ENCODE measurements at regions not wholly inside any gene's neighbourhood (a gene's known extent, or its start where the extent isn't known, plus 50 kb on each side); places are given as distances from the start of the nearest gene placed in this dataset.

DNA sequence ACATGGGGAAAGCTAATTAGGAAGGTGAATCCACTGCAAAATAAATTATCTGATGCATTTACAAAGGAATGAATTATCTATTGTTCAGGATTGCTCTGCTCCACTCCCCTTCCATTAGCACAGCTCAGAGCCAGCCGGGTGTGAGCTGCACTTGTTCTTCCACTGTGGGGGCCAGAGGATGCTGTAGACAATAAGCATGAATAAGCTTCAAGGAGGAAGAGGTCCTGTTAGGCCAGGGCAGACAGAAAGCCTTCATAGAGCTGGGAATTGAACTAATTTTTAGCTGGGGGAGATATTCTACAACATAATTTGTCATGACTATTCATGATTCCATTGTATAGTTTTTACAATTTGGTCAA lies 137.6 kb upstream of the MAX start:
- TF ChIP-seq, protein P1, sequence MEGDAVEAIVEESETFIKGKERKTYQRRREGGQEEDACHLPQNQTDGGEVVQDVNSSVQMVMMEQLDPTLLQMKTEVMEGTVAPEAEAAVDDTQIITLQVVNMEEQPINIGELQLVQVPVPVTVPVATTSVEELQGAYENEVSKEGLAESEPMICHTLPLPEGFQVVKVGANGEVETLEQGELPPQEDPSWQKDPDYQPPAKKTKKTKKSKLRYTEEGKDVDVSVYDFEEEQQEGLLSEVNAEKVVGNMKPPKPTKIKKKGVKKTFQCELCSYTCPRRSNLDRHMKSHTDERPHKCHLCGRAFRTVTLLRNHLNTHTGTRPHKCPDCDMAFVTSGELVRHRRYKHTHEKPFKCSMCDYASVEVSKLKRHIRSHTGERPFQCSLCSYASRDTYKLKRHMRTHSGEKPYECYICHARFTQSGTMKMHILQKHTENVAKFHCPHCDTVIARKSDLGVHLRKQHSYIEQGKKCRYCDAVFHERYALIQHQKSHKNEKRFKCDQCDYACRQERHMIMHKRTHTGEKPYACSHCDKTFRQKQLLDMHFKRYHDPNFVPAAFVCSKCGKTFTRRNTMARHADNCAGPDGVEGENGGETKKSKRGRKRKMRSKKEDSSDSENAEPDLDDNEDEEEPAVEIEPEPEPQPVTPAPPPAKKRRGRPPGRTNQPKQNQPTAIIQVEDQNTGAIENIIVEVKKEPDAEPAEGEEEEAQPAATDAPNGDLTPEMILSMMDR (IDR thresholded peaks at IDR 0.05; ENCODE audit: insufficient read depth, low read length, severe bottlenecking) = no peak
- Histone ChIP-seq H3K36me3 (ENCODE audit: control insufficient read depth, insufficient read depth, low read length) (no peaks in the 10 kb centered on the region), H3K27me3 (ENCODE audit: control insufficient read depth, insufficient read depth, low read length) (no peaks in the 10 kb centered on the region), H3K4me3 (ENCODE audit: low read depth, low read length) (no peak overlapping the region)
- FAIRE-seq (no peak), DNase-seq (ENCODE audit: low read depth) (no peak)

DNA sequence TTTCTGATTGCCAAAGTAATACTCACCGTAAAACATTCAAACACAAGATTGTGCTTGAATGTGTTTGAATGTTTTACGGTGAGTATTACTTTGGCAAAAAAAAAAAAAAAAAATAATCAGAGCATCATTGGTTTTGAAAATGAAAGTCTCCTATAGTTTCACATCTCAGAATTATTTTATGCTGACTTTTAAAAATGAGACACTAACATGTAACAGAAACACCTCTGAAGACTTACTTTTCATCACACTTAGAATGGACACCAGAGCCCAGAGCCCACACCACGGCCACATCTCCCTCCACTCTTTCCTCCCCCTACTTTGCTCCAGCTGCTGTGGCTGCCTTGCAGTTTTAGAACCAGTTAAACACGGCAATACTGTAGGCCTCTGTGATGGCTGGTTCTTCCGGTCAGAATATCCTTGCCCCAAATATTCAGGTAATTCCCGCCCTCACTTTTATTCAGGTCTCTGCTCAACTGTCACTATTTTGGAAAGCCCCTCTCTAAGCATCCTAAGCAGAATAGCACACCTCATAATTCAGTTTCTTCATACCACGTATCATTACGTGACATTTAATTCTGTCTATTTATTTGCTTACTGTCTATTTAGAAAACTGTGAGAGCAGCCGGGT lies 138.9 kb upstream of the MAX start:
- DNase-seq (ENCODE audit: low read depth) (no peak), FAIRE-seq (no peak)
- H3K27me3 ChIP-seq (ENCODE audit: control insufficient read depth, insufficient read depth, low read length) = no peaks in the 10 kb centered on the region
- TF ChIP-seq, protein P1 (IDR thresholded peaks at IDR 0.05; ENCODE audit: insufficient read depth, low read length, severe bottlenecking) = no peak
- H3K36me3 ChIP-seq (ENCODE audit: control insufficient read depth, insufficient read depth, low read length) = no peaks in the 10 kb centered on the region
- no peak overlapping the region for H3K4me3 ChIP-seq (ENCODE audit: low read depth, low read length)

DNA sequence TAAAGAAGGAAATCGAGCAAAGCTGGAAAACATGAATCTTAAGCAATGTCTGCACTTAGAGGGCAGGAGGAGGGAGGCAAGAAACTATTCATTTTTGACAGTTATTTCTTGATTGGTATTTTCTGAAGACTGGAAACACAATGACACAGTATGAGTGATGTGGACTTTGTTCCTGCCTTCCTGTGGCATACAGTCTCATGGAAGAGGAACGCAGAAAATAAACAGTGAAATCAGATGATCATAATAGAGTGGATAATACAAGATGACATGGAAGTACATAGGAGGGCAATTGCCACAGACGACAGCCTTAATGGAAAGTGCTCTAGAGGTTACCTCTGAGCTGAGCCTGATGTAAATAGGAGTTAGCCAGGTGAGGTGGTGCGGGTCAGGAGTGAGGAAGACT lies 140.4 kb upstream of the MAX start:
- H3K27me3 ChIP-seq (ENCODE audit: control insufficient read depth, insufficient read depth, low read length) = no peaks in the 10 kb centered on the region
- DNase-seq (ENCODE audit: low read depth) (peak; percentile 22), FAIRE-seq (no peak)
- no peak overlapping the region for H3K4me3 ChIP-seq (ENCODE audit: low read depth, low read length)
- TF ChIP-seq, protein P1 (IDR thresholded peaks at IDR 0.05; ENCODE audit: insufficient read depth, low read length, severe bottlenecking) = no peak
- H3K36me3 ChIP-seq (ENCODE audit: control insufficient read depth, insufficient read depth, low read length) = no peaks in the 10 kb centered on the region

DNA sequence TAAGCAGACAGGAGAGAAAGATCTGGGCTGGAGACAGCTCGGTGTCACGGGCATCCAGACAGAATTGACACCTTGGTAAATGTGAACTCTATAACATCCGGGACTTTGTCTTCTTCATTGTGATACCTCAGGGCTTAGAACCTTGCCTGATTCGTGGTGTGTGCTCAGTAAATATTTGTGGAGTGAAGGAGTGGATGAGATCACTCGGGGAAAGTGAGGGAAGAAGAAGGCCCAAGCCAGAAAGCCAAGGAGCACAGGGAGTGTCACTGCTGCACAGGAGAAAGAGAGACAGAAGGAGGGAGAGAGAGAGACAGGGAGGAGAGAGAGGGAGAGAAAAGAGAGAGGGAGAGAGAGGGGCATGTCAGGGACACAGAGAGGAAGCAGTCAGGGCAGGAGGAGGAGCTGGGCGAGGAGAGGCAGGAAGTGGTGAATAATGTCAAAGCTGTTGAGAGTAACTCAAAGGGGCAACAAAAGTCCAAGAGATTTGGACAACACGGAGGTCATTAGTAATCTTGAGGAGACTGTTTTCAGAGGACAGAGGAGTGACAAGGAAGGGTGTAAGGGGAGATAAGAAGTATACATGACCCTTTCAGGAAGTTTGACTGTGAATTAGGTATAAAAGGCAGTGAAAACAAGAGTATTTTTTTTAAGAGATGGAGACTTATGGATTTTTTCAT lies 141.6 kb upstream of the MAX start:
- no peaks in the 10 kb centered on the region for H3K36me3 ChIP-seq (ENCODE audit: control insufficient read depth, insufficient read depth, low read length)
- DNase-seq (ENCODE audit: low read depth) (peak; percentile 67), FAIRE-seq (no peak)
- H3K4me3 ChIP-seq (ENCODE audit: low read depth, low read length) = no peak overlapping the region
- TF ChIP-seq, protein P1 (IDR thresholded peaks at IDR 0.05; ENCODE audit: insufficient read depth, low read length, severe bottlenecking) = no peak
- H3K27me3 ChIP-seq (ENCODE audit: control insufficient read depth, insufficient read depth, low read length) = no peaks in the 10 kb centered on the region

DNA sequence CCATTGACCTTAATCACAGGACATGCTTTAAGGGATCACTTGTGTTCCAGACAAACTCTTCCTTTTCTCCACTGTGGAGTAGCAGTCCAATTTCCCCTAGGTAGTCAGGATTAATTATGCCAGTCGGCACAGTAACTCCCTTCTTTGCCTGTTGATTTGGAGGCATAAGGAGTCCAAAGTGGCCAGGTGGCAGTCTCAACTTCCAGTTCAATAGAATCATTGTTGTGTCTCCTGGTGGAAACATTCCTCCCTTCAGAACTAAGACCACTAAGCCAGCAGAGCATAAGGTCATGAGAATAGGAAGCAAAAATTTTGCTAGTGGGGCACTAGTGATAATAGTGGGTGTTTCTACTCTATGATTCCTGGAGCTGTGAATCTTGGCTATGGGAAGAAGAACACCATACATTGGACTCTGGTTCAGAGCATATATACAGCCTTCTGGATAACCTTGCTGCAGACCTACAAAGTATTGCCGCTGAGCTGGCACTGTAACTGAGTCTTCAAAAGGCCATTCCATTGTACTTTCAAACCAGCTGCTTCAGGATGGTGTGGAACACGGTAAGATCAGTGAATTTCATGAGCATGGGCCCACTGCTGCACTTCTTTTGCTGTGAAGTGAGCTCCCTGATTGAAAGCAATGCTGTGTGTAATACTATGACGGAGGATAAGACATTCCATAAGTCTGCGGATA lies 147.3 kb upstream of the MAX start:
- TF ChIP-seq, protein P1 (IDR thresholded peaks at IDR 0.05; ENCODE audit: insufficient read depth, low read length, severe bottlenecking) = no peak
- Histone ChIP-seq H3K27me3 (ENCODE audit: control insufficient read depth, insufficient read depth, low read length) (no peaks in the 10 kb centered on the region), H3K4me3 (ENCODE audit: low read depth, low read length) (no peak overlapping the region), H3K36me3 (ENCODE audit: control insufficient read depth, insufficient read depth, low read length) (no peaks in the 10 kb centered on the region)
- DNase-seq (ENCODE audit: low read depth) (no peak), FAIRE-seq (no peak)

Measured in bronchial epithelial cell (primary cell).